AG04450 (cell line): ENCODE measurements at regions not wholly inside any gene's neighbourhood (a gene's known extent, or its start where the extent isn't known, plus 50 kb on each side); places are given as distances from the start of the nearest gene placed in this dataset.

Source experiments
- CTCF ChIA-PET: fragments of 300-600, 350-600 bp; formaldehyde crosslinking; extraction: SDS; loops from one replicate; lab custom pipeline; 2022; ENCODE audit warnings: antibody characterized with exemption, inconsistent platforms; lab: Charles Lee
- POLR2A ChIA-PET: fragments of 350-600 bp; formaldehyde crosslinking; extraction: SDS; loops from one replicate; lab custom pipeline; 2021; ENCODE audit warnings: antibody characterized with exemption, inconsistent platforms; lab: Yijun Ruan, JAX
- DNase-seq: peaks from one replicate; pipeline ENCODE4 v3.0.0-alpha.2; 2011; ENCODE audit warnings: low read depth, low spot score
- H3K27ac ChIP-seq: one replicate; pipeline ENCODE4 v1.5.1; 2012; ENCODE audit warnings: low read depth, low read length, control low read depth
- H3K27me3 ChIP-seq: one replicate; pipeline ENCODE4 v1.6.0; 2012; ENCODE audit warnings: low read length; ENCODE audit not compliant: control insufficient read depth, insufficient read depth
- H3K4me3 ChIP-seq: 2 replicates; pipeline ENCODE4 v1.5.1; 2011; ENCODE audit warnings: mild to moderate bottlenecking, low read depth, low read length, control low read depth
- H3K9me3 ChIP-seq: 2 replicates; pipeline ENCODE4 v1.5.1; 2012; ENCODE audit warnings: low read length; ENCODE audit not compliant: control insufficient read depth, insufficient read depth
- TF ChIP-seq, protein P1 (sequence below): IDR thresholded peaks from 2 replicates; pipeline ENCODE4 v1.5.1; 2011; ENCODE audit warnings: low read depth, low read length, control low read depth, inconsistent platforms

DNA sequence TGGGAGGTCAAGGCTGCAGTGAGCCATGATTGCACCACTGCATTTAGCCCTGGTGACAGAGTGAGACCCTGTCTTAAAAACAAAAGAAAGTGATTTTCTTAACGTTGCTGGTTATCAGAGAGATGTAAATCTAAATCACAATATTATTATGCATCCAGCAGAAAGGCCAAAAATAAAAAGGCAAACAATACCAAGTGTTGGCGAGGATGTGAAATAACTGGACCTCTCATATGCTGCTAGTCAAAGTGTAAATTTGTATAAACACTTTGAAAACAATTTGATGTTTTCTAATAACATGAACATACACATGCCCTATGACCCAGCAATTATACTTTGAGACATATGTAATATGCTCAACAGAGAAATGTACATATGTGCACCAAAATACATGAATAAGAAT is 110.7 kb upstream of the CNTLN start:
- Histone ChIP-seq H3K27ac (no peak overlapping the region), H3K4me3 (no peak overlapping the region), H3K27me3 (no peaks in the 10 kb centered on the region), H3K9me3 (no peaks in the 10 kb centered on the region)
- POLR2A ChIA-PET, result no interaction called here
- CTCF ChIA-PET, result no interaction called here
- TF ChIP-seq, protein P1, sequence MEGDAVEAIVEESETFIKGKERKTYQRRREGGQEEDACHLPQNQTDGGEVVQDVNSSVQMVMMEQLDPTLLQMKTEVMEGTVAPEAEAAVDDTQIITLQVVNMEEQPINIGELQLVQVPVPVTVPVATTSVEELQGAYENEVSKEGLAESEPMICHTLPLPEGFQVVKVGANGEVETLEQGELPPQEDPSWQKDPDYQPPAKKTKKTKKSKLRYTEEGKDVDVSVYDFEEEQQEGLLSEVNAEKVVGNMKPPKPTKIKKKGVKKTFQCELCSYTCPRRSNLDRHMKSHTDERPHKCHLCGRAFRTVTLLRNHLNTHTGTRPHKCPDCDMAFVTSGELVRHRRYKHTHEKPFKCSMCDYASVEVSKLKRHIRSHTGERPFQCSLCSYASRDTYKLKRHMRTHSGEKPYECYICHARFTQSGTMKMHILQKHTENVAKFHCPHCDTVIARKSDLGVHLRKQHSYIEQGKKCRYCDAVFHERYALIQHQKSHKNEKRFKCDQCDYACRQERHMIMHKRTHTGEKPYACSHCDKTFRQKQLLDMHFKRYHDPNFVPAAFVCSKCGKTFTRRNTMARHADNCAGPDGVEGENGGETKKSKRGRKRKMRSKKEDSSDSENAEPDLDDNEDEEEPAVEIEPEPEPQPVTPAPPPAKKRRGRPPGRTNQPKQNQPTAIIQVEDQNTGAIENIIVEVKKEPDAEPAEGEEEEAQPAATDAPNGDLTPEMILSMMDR, result no peak
- no peak for DNase-seq

DNA sequence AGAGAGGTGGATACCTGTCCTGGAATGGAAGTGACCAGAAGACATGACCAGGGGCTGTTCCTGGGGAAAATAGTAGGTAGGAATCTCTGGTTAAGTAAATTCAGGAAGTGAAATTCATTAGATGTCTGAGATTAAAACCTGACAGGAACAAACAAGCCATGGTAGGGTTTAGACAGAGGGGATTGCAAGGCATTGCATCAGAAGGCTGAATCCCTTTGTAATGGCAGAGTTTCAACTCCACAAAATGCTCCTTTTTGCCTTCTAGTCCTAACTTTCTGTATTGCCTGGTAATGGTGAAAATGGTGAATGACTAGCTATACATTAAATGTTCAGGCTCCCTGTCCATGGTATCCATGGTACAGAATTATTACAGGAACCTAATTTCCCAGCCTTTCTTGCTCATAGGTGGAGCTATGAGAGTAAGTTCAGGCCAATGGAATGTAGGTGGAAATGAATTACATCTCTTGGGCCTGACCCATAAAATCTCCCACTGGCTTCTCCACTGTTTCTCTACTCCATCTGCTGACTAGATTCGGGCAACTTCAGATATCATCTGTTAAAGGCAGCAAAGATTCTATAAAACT is 113.4 kb upstream of the CNTLN start:
- H3K27me3 ChIP-seq, result no peaks in the 10 kb centered on the region
- POLR2A ChIA-PET, result no interaction called here
- CTCF ChIA-PET, result interaction anchor here (1.5 kb wide), 1 partner anchor 42 kb away, joined by 4 read pairs; no protein-coding TSS in a partner anchor
- no peak for DNase-seq
- H3K27ac ChIP-seq, result no peak overlapping the region
- no peaks in the 10 kb centered on the region for H3K9me3 ChIP-seq
- TF ChIP-seq, protein P1, result no peak
- no peak overlapping the region for H3K4me3 ChIP-seq

- DNase-seq, result no peak
- ChIA-PET POLR2A (no interaction called here), CTCF (interaction anchor here (1.3 kb wide), 1 partner anchor 44 kb away, joined by 3 read pairs; no protein-coding TSS in a partner anchor)
- no peaks in the 10 kb centered on the region for H3K27me3 ChIP-seq
- no peak overlapping the region for H3K4me3 ChIP-seq
- H3K27ac ChIP-seq, result no peak overlapping the region
- no peaks in the 10 kb centered on the region for H3K9me3 ChIP-seq
- TF ChIP-seq, protein P1, result no peak
Measured at GRCh38 chr9:17019398-17019797, 115.4 kb upstream of the CNTLN start.

DNA sequence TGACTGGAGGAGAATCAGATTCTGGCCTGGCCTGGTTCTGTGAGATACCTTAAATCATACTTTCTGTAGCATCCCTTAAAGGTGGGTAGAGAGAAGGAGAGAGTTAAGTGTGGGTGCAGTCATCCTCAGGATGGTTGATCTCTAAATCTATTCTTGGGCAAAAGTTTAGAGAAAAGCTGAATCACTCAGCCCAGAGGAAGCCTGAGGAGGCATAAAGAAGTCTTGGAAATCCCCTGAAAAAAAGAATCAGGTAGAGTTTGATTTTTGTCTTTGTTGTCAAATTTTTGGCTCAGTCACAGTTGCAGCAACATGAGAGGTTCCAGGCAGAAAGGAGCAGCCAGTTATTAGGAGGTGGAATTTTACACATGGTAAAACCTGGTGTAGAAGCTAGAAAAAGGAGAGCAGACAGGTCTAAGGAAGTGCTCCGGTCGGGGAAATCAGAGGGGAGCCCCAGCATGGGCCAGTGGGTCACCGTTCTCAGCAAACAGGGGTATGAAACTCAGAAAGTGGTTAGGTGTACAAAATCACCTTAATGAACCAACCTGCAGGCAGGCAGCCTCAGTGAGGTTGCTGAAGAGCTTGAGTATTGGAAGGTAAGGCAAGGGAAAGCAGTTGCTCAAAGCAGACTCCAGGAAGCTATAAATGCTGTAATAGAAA is 116.2 kb upstream of the CNTLN start:
- Histone ChIP-seq H3K27me3 (no peaks in the 10 kb centered on the region), H3K4me3 (no peak overlapping the region), H3K9me3 (no peaks in the 10 kb centered on the region), H3K27ac (peak overlapping the region; percentile 58)
- CTCF ChIA-PET, result interaction anchor here (0.7 to 1.4 kb wide), 3 partner anchors 45 to 711 kb away, joined by 3 read pairs; no protein-coding TSS in a partner anchor
- DNase-seq, result no peak
- POLR2A ChIA-PET, result no interaction called here
- TF ChIP-seq, protein P1, result no peak

DNA sequence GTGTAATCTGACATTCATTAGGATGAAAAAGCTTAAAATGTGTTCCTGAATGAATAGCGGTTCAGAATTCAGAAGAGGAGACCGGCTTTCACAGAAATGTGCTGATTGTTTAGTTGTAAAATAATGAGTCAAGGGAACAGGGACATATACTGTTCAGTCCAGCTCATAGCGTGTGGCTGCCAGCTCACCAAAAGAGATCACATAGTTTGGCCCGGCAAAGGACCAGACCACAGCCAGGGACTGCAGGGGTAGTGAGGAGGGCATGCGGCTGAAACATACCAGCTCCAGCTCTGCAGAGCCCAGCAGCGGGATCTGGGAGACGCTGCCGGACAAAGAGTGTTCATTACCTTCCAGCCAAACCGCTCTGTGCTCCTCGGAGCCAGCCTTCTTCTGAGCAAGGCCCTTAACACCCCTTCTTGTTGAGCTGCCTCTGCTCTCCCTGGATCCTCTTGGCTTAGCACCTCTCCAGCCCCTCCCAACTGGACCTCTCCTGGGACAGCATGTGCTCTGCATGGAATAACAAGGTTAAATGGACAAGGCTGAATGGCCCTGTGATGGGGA is 116.8 kb upstream of the CNTLN start:
- Histone ChIP-seq H3K27ac (peak overlapping the region; percentile 58), H3K9me3 (no peaks in the 10 kb centered on the region), H3K27me3 (no peaks in the 10 kb centered on the region), H3K4me3 (no peak overlapping the region)
- CTCF ChIA-PET, result interaction anchor here (1.3 to 1.4 kb wide), 2 partner anchors 45 to 446 kb away, joined by 3 read pairs; no protein-coding TSS in a partner anchor
- POLR2A ChIA-PET, result interaction anchor here (0.6 kb wide), 1 partner anchor 116 kb away, joined by 7 read pairs; no protein-coding TSS in a partner anchor
- peak; percentile 20 for DNase-seq
- TF ChIP-seq, protein P1, result no peak
